GM10266 (cell line): ENCODE measurements at regions not wholly inside any gene's neighbourhood (a gene's known extent, or its start where the extent isn't known, plus 50 kb on each side); places are given as distances from the start of the nearest gene placed in this dataset.

Source experiments
- DNase-seq: peaks from one replicate; pipeline ENCODE4 v3.0.0; 2012; ENCODE audit errors: extremely low spot score
- CTCF ChIP-seq: IDR thresholded peaks from 2 replicates; pipeline ENCODE4 v1.5.1; 2012; ENCODE audit warnings: mild to moderate bottlenecking, low read depth; ENCODE audit not compliant: control insufficient read depth, insufficient read depth; ENCODE audit errors: missing control alignments

DNA sequence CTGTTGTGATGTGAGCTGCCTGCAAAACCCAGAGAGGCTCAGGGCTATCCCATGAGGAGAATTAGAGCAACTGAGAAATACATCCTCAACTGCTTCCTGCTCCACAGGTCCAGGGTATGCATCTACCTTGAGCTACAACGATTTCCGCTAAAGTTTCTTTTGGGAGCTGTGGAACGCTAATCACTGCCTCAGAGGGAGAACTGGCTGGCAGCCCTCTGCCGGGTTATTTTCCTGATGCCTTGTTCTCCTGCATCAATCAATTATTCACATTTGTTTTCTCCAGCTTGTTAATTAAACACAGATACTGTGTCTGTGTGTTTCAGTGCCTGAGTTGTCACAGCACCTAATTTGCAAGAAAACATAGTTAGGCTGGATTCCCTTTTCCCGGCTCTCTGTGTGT is 211.1 kb upstream of the PLET1 start:
- no peak for DNase-seq

GRCh38 chr11:112477152-112477551 is 216.5 kb upstream of the PLET1 start:
- no peak for TF ChIP-seq CTCF

More for the DNA sequence above, 211.1 kb upstream of the PLET1 start:
- no peak for TF ChIP-seq CTCF

DNA sequence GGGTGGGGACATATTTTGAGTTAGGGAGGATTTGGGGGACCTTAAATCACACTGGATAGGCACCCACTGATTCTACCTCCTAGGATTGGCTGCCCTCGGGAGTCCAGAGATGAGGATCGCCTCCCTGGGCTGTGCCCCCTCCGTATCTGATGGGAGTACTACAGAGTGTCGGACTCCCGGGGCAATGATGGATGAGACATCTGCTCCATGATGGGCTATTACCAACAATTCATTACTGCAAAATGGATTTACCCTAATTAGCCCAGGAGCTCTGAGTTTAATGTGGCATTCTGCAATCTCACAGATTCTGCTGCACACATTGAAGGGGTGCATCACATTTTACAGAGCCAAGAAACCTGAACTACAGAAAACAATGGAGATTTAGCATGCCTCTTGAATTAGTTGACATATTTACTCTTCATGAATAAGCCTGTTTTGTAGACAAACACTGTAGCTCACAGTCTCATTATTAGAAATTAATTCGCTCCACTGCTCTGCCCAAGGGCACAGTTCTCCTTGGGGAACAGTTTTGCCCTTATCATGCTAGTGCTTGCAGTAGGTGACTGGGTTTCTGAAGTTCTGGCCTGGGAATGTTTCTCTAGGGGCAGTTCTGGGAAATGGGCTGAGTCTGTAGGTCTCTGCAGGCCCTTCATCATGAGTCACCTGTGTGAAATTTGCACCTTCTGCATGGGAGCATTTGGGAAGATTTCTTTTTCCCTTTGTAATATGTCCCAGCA is 217.1 kb upstream of the PLET1 start:
- no peak for DNase-seq

More at GRCh38 chr11:112477152-112477551, 216.5 kb upstream of the PLET1 start:
- DNase-seq: no peak

DNA sequence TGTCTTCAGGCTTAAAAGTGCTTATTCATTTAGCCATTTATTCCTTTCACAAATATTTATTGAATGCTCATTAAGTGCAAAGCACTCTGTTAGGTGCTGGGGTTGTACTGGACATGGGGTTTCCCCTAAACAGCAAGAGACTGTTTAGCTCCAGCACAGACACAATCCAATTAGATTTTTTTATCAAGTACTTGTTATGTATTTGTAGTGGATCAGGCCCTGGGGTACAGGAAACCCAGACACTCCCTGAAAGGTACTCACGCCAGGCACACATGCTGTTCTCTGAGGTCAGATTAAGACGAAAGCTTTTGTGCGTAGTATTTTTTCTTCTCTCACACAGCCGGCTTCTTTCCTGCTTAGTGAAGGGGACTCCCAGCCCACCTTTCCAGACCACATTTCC is 218.1 kb upstream of the PLET1 start:
- TF ChIP-seq CTCF: no peak

More for the DNA sequence above, 217.1 kb upstream of the PLET1 start:
- TF ChIP-seq CTCF: no peak

DNA sequence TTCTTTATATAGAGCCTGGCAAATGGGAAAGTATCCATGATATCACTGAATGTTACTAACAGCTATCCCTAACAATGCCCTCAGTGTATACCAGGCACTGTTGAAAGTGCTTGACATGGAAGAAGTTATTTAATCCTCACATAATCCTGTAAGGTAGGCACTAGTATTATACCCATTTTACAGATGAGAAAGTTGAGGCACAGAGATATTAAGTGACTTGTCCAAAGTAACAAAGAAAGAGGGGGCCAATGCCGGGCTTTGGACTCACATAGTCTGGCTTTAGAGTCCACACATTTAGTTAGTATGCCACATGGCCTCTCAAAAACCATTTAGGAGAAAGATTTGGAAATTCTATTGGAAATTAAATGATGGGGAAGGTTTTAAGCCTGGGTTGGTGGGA is 220.8 kb upstream of the PLET1 start:
- TF ChIP-seq CTCF: no peak
- no peak for DNase-seq

More for the DNA sequence above, 218.1 kb upstream of the PLET1 start:
- DNase-seq: no peak

- TF ChIP-seq CTCF: no peak
- DNase-seq: no peak
These were observed 221.2 kb upstream of the PLET1 start for GRCh38 chr11:112481893-112482292.

DNA sequence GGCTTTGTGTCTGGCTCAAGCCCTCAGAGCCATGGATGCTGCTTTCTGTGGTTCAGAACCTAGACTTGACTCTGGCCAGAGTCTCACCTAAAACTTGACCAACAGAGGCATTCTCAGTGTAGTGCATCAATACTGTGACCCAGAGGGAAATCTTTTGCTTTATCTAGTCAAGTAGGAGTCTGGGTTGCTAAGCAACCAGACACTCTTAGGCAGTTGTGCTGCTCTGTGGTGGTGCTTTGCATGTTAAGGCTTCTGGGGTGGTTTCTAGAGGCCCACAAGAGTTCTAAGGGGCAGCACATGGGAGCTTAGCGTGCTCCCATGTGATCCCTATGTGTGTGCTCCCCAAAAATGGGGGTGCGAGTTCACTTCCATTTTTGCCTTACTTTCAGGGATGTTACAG is 224.6 kb upstream of the PLET1 start:
- TF ChIP-seq CTCF: no peak
- DNase-seq: no peak
